Caki2 (cell line): ENCODE measurements at regions not wholly inside any gene's neighbourhood (a gene's known extent, or its start where the extent isn't known, plus 50 kb on each side); places are given as distances from the start of the nearest gene placed in this dataset.

Experiments
- DNase-seq: peaks from one replicate; pipeline ENCODE4 v3.0.0-alpha.2; 2015; ENCODE audit warnings: low read depth
- in situ Hi-C: cut with HindIII; loops from 2 replicates; pipeline ENCODE4 v1.10.0; 2016; ENCODE audit warnings: low sequenced_read_pairs, low pct_unique_long_range_greater_than_20kb, mixed read lengths

DNA sequence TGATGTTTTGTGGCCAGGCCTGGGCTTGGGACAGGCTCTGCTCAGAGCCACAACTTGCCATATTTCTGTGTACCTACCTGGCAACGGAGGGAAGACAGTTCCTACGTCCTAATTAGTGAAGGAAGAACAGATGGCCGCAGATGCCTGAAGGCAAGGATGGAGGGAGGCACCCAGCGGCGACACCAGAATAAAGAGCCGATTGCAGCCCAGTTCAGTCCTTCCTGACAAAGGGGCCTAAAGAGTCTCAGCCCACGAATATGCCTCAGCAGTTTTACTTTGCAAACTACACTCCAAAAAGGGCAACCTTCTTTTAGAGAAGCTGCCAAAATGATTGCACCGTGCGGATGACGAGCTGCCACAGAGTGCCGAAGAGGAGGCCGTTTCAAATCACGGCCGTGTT, 585.8 kb downstream of the GLRX3 start:
- DNase-seq: no peak
- in situ Hi-C loops: no loop called here

DNA sequence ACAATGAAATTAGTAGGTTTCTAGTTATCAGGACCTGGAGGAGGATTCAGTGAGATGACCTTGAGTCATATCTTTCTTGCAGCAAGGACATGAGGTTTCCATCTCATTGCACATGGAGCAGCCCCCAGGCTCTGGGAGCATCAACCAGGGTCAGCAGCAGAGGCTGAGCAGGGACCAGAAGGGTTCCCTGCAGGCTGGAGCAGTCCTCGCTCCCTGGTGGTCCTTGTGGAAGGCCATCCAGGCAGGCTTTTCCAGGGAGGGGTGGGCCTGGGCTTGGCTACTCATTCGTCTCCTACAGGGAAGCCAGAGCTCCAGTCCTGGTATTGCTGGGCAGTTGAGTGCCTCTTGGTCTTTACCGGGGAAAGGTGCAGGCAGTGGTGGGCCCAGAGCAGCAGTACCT, 587.5 kb downstream of the GLRX3 start:
- no peak for DNase-seq

DNA sequence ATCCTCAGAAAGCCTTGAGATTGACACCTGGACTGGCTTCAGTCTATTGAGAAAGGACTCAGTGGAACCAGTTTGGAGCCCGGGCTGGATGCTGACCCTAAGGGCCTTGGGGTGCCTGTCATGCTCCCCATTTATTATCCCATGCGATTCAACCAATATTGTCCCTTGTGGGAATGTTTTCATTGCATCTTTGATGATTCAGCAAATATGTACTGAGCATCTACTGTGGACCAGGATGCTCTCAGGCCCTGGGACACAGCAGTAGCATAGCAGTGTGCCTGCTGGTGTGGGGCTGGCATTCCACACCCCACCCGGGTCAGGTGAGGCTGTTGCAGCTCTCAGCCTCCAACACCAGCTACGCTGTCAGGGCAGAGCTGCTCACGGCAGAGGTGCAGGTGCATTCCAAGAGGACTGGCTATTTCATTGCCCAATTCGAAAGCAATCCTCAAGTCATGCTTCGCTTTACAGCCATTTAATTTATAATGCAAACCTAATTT, 586.0 kb downstream of the TCERG1L start:
- DNase-seq: no peak
- in situ Hi-C loops: no loop called here

More for the DNA sequence above, 587.5 kb downstream of the GLRX3 start:
- in situ Hi-C loops: no loop called here

DNA sequence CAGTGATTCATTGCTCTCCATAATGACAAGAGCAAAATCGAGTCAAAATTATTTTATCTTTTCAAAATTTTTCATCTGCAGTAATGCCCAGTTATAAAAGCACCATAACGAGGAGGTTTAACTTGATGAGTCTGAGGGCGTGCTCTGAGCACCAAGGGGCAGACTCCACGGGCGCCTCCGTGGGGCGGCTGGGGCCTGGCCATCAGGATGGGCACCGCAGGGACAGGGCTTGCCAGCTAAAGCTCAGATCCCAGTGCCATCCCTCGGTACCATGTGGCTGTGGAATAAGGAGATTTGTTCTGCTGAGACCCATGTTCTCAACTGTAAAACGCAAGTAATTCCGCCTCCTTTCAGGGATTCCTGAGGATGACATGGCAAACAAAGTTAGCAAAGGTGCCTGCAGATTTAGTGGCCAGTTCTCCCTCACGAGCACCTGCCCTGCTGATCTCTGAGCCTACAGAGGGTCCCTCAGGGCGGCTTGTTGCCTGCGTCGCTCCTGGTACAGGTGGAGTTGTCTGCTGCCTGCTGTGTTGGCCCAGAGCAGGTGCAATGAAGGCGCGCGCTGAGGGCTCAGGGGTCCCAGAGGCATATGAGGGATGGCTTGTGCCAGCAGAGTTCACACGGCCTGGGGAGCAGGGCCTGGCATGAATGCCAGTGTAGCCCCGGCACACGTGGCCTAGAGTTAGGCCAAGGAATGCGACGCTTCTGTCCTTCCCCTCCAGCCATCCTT, 584.4 kb downstream of the TCERG1L start:
- in situ Hi-C loops: no loop called here
- no peak for DNase-seq

DNA sequence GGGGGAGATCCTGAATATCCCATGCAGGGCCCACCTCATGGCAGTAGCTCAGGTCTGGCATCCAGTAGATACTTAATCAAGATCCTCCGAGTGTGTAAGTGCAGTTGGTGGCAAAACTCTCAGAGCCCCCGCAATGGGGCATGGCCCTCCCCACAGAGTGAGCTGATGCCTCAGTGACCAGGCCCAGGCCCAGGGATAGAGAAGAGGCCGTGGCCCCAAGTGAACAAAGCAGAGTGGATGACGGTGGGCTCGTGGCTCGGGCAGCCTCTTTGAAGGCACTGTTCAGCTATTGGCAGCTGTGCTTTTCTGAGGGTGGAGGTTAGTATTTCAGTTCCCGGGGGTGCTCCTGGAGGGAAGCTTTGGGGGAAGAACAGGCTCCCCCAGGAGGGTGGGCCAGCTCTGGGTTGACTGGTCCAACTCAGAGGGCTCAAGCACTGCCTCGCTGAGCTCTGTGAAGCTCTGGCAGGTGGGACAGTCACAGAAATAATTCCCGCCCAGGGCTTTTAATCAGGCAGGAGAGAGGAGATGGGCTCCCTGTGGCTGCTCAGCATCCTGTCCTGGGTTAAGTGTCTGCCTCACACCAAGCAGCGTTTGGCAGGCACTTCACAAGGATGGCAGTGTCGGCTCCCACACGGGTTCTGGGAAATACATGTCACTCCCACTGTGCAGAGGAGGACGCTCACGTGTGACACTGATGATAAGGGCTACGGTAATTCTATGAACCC, 583.6 kb downstream of the TCERG1L start:
- in situ Hi-C loops: no loop called here
- DNase-seq: no peak

DNA sequence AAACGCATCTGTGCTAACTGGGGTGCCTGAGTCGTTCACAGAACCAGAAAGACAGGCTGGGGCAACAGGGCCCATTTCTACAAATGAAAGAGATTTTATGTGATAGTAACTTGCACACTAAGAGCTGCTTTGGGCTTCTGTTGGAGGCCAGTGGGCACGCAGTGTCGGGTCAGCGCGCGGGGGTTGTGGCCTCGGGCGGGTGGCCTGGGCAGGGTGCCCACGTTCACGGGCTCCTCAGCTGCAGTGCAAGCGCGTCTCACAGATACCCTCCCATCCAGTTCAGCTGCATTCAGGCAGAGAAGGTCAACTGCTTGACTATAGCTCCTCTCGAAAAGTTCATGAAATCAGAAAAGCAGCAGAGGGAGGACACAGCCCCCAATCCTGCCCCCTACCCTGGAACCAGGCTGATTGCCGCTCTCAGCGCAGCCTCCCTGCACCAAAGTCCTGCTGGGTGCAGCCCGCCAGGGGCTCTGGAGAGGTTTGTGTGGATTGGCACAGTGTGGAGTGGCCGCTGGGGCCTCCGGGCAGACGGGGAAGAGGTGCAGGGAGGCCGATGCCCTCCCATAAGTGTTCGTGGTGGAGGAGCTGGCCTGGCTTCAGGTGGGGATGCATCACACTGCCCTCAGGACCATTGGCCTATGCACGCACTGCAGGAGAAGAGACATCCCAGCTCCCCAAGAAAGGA, 582.8 kb downstream of the TCERG1L start:
- no peak for DNase-seq
- in situ Hi-C loops: no loop called here

DNA sequence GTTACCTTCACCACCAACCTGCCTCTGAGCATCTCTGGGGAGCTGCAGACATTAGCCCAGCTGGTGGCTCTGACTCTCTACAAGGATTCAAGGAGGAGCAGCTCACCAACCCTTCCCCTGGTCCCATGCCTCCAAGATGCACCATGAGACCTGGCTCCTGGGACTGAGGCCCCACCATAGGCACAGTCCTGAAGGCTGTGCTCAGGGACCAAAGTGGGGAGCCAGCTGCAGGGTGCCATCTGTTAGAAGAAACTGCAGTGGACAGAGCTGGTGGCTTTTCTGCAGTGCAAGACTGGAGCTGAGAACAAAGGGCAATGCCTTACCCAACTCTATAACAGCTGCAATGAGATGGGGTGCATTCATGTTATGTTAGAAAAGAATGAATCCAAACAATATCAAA, 581.6 kb downstream of the TCERG1L start:
- no peak for DNase-seq
- in situ Hi-C loops: no loop called here

DNA sequence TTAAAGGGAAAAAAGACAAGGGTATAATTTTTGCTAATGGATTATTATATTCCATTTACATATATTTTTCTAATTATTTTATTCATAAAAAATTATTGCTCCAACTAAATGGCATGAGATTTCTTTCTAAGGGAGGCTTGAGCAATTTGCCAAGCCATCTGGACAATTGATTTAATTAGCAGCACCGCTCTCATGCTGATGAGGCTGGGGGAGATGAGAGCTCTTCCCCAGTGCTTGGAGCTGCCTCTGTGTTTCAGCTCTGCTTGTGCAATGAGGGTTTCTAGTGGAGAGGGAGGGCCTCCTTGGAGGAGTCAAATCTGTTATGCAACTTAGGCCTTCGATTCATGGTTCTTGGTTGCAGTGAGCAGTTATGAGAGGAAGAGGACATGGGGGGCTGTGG, 574.3 kb downstream of the TCERG1L start:
- in situ Hi-C loops: no loop called here
- no peak for DNase-seq

DNA sequence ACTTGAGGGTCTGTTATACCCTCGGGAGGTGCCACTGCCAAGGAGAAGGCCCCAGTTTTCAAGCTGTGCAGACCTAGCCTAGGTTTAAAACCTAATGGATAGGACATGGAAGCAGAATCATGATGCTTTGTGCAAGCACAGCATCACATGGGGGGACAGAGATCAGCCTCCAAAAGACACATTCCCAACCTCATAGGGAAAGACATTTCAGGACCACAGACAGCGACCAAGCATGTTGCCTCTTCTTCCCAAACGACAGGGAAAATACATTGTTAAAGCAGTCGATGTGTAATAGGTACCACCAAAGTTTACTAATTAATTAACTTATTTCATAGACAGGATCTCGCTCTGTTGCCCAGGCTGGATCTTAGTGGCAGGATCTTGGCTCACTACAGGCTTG, 573.9 kb downstream of the TCERG1L start:
- in situ Hi-C loops: no loop called here
- peak; percentile 5 for DNase-seq

DNA sequence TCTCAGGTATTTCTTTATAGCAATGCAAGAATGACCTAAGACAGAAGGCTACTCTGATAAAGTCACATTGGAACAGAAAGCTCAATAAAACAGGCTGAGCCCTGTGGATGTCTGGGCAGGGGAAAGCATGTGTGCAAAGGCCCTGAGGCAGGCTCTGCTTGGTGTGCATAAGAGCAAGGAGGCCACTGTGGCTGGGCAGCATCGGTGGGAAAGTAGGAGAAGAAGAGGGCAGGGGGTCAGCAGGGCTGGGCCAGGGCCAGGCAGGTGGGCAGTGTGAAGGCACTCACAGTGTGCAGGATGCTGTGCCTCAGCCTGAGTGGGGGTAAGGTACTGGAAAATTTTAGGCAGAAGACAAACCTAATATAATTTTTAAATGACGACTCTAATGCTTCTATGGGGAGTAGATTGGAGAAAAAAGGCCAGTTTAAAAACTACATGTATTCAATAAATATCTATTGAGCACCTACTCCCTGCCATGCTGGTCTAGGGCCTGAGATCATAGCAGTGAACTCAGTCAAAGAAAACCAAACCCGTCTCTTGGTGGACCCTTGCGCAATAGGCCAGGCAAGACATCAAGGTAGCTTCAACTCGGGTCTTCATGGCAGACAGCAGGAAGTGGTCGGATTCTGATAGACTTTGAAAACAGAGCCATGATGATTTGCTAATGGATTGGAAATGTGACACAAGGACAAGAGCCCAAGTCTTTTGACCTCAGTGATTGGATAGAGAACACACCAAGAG, 572.3 kb downstream of the TCERG1L start:
- DNase-seq: no peak
- in situ Hi-C loops: no loop called here

DNA sequence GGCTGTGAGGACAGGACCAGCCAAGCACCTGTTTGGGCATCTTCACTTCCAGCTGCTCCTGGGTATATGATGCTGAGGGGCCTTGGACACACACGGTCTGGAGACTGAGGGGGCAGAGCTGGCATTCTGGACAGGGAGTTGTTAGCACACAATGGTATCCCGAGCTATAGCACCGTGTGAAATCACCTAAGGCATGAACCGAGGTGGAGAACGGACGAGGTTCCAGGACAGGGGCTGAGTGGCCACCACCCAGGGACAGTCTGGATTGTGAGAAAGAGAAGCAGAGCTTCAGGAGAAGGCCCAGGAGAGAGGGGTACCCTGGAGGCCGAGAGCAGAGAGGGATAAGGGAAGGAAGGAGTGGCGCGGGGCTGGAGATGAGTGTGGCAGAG, 571.8 kb downstream of the TCERG1L start:
- DNase-seq: no peak
- in situ Hi-C loops: no loop called here

DNA sequence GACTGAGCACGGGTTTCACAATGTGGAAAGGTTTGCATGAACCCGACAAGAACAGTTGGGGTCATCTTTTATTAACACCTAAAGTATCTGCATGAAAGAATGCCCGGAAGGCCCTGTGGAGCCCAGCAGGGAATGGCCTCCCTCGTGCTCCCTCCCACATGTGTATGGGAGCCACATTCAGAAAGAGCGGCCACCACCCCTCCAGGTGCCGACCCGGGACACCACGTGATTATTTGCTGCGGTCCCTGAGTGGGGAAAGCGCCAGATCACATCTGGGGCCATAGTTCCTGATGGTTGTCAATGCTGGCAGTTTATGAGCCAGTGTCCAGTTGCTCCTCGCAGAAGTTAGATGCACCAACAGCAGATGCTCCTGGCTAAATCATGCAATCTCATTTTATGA, 571.4 kb downstream of the TCERG1L start:
- in situ Hi-C loops: no loop called here
- DNase-seq: no peak

DNA sequence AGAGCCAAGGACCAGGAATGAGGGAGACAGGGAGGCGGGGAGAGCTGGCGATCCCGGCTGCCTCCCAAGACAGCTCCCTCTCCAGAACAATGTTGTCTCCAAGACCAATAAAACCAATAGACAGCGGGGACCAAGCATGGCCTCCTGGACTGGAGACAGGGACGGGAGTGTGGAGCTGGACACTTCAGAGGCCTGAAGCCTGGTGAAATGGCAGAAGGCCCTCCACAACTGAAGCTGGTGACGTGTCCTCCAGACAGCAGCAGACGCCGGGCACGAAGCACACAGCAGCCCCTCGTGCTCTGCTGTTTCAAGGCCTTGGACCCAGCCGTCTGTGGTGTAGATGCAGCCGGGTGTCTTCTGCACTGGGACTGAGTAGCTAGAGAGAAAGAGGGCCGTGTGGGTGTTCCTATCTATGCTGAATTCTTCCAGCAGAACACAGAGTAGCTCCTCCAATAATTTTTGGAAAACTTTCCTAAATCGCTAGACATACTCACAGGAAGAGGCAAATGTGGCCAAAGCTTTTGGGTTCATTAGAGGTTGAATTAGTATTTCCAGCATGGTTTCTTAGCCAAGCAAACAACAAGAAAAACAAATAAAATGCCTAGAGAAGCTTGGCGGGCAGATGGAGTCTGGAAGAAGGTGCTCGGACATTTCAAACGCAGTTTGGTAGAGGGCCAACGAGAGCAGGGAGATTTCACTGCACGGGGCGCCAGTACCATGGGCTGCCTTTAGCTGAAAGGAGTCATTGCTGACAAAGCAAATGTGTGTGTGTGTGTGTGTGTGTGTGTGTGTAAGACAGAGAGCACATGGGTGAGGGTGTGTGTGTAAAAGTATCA, 570.4 kb downstream of the TCERG1L start:
- DNase-seq: no peak
- in situ Hi-C loops: no loop called here

DNA sequence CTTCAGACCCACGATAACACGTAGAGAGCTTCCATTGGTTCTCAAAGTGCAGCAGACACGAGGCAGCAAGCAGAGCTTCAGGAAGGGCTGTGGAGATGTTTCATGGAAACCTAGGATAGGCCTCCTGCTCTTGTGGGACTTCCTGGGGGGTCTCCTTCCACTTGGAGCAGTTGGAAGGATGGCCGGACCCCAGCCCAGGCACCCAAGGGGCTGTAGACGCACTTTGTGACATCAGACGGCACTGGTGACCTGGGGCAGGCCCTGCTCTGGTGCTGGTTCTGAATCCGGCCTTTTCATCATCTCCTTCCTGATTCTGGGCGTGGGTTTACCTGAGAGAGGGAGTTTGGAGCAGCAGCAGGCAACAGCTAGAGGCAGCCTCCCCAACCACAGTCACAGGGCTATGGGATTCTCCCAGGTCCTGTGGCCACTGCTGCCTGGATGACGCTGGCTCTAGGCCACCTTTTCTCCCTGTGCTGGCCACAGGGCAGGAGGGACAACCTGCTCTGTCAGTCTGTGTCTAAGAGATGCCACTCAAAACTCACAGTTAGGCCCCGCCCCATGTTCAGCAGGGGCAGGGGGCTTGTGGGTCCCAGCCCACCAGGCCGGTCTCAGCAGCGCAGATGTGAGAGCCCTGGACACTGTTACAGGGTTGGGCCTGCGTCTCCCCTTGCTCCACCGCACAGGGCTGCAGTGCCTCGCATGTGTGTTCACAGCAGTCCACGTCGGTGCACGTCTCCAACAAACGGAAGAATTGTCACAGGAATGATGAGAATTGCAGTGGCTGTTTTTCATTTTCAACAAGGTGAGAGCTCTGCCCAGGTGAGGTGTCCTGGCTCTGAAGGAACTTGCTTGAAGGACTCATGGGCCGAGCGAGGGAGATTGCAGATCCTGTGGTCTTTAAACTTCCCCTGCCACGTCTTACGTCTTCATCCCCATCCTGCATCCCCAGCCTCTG, 569.3 kb downstream of the TCERG1L start:
- in situ Hi-C loops: no loop called here
- DNase-seq: no peak

DNA sequence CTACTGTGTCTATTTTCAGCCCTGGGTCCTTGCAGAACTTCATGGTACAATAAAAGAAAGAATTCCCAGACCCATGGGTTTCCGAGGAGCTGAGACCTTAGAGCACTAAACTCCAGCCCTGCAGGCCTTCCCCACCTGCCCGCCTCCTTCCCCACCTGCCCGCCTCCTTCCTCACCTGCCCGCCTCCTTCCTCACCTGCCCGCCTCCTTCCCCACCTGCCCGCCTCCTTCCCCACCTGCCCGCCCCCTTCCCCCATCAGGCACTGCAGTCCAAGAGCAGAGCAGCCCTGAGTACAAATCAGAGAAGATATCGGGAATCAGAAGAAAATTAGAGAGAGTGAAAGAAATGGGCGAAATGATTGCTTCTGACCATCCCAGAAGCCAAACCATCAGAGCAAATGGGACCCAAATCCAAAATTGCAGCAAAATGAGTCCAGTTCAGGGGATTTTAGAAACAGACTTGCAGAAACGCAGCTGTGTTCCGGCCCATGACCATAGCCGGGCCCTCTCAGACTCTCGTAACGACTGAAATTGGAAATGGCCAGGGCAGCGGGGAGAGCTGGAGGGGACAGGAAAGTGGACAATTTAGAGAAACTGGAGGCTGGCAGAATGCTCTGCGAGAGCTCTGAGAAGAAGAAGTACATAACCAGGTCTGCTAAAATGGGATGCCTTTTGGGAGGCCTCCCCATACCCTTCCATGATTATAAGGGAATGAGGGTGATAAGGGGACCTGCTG, 568.4 kb downstream of the TCERG1L start:
- in situ Hi-C loops: no loop called here
- no peak for DNase-seq

DNA sequence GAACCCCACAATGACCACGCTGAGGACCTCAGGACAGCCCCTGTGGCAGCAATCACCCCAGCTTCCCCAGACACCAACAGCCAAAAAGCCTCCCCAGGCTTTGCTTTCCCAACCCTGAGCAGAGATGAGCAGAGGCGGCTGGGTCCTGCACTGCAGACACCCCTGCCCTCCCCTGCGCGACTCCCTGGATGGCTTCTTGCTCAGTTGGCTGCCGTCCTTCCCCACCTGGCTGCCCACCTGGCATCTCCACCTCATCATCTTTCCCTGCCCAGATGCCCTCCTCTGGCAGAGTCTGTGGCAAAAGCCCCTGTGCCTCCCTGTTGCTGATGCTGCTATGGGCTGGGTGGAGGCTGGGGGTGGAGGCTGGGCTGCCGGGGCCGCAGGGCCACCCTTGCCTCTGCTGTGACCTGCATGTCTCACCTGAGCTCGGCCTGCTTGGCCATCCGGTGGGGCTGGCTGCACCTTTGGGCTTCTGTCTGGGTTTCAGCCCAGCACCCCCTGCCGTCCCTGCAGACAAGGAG, 567.7 kb downstream of the TCERG1L start:
- in situ Hi-C loops: no loop called here
- no peak for DNase-seq
